PC-3 (cell line): ENCODE measurements at regions not wholly inside any gene's neighbourhood (a gene's known extent, or its start where the extent isn't known, plus 50 kb on each side); places are given as distances from the start of the nearest gene placed in this dataset.

ENCODE experiments used
- ATAC-seq: fragments of 200-7000 bp; cut with Tn5 transposase; 2 replicates; pipeline ENCODE4 v1.9.1; 2020; ENCODE audit warnings: mild to moderate bottlenecking, moderate library complexity
- BruUV-seq: library from RNA; stranded (reverse); fragments of 400-500 nt; replicated peaks from 2 replicates; lab custom pipeline; 2021; lab: Mats Ljungman, UMichigan
- CTCF ChIA-PET: fragments of 300-600 bp; sonication (Branson Sonifier 250); formaldehyde crosslinking; loops from one replicate; lab custom pipeline; 2022; ENCODE audit warnings: antibody characterized with exemption; lab: Charles Lee
- POLR2A ChIA-PET: fragments of 300-600 bp; sonication (Branson Sonifier 250); formaldehyde crosslinking; loops from one replicate; lab custom pipeline; 2022; ENCODE audit warnings: antibody characterized with exemption; ENCODE audit not compliant: unreplicated experiment; lab: Charles Lee
- DNase-seq: peaks from one replicate; pipeline ENCODE4 v3.0.0-alpha.2; 2015
- H2AFZ ChIP-seq: fragments of 300-600 bp; sonication (generic); 2 replicates; pipeline ENCODE4 v1.6.0; 2016; ENCODE audit warnings: antibody characterized with exemption, low read length
- H3F3A ChIP-seq: fragments of 300-600 bp; sonication (generic); one replicate; pipeline ENCODE4 v1.6.0; 2017; ENCODE audit warnings: antibody characterized with exemption, low read length, control low read depth, mild to moderate bottlenecking; ENCODE audit not compliant: unreplicated experiment
- H3K27ac ChIP-seq: fragments of 300-600 bp; sonication (generic); 2 replicates; pipeline ENCODE4 v1.5.1; 2016; ENCODE audit warnings: mild to moderate bottlenecking, low read length
- H3K27me3 ChIP-seq: fragments of 300-600 bp; sonication (generic); 2 replicates; pipeline ENCODE4 v1.6.1; 2016; ENCODE audit warnings: low read length, mixed read lengths
- H3K36me3 ChIP-seq: fragments of 300-600 bp; sonication (generic); 2 replicates; pipeline ENCODE4 v1.6.1; 2016; ENCODE audit warnings: low read depth, mixed run types, low read length, mixed read lengths
- H3K4me1 ChIP-seq: fragments of 300-600 bp; sonication (generic); 2 replicates; pipeline ENCODE4 v1.5.1; 2016; ENCODE audit warnings: low read length; ENCODE audit not compliant: insufficient read depth
- H3K4me2 ChIP-seq: fragments of 300-600 bp; sonication (generic); 2 replicates; pipeline ENCODE4 v1.6.0; 2016; ENCODE audit warnings: low read length
- H3K4me3 ChIP-seq: fragments of 300-600 bp; sonication (generic); 2 replicates; pipeline ENCODE4 v1.5.1; 2016; ENCODE audit warnings: mild to moderate bottlenecking, low read length, mixed read lengths
- H3K79me2 ChIP-seq: fragments of 300-600 bp; sonication (generic); 2 replicates; pipeline ENCODE4 v1.6.1; 2017; ENCODE audit warnings: low read length, mixed read lengths
- H3K9ac ChIP-seq: fragments of 300-600 bp; sonication (generic); 2 replicates; pipeline ENCODE4 v1.6.0; 2016; ENCODE audit warnings: mild to moderate bottlenecking, low read length
- H3K9me2 ChIP-seq: fragments of 300-600 bp; sonication (generic); replicated peaks from 2 replicates; pipeline ENCODE4 v1.6.1; 2016; ENCODE audit warnings: mixed run types, low read length, mixed read lengths
- H3K9me3 ChIP-seq: fragments of 300-600 bp; sonication (generic); 2 replicates; pipeline ENCODE4 v1.6.1; 2016; ENCODE audit warnings: low read length, mixed read lengths
- H4K20me1 ChIP-seq: fragments of 300-600 bp; sonication (generic); 2 replicates; pipeline ENCODE4 v1.6.1; 2016; ENCODE audit warnings: low read length, mixed read lengths
- EZH2 ChIP-seq: fragments of 300-600 bp; sonication (generic); IDR thresholded peaks from one replicate; pipeline ENCODE4 v1.6.1; 2017; ENCODE audit warnings: antibody characterized with exemption, mild to moderate bottlenecking, low read length; ENCODE audit not compliant: unreplicated experiment
- EZH2phosphoT487 ChIP-seq: fragments of 300-600 bp; sonication (generic); IDR thresholded peaks from 2 replicates; pipeline ENCODE4 v1.6.1; 2018; ENCODE audit warnings: mild to moderate bottlenecking, antibody characterized with exemption, low read length, borderline replicate concordance
- intact Hi-C: fragments of 100-400 bp; cut with micrococcal nuclease; formaldehyde crosslinking; loops from 2 replicates; pipeline ENCODE4 v1.9.0; 2023
- TF ChIP-seq, protein P1 (sequence below): fragments of 300-600 bp; sonication (generic); conservative IDR thresholded peaks from 2 replicates; pipeline ENCODE4 v1.5.1; 2017; ENCODE audit warnings: antibody characterized with exemption, low read depth, mild to moderate bottlenecking, low read length

- Histone ChIP-seq H3K36me3 (no peaks in the 10 kb centered on the region), H4K20me1 (no peaks in the 10 kb centered on the region), H2AFZ (no peak overlapping the region), H3K9me2 (no peaks in the 10 kb centered on the region), H3K79me2 (no peaks in the 10 kb centered on the region), H3F3A (no peaks in the 10 kb centered on the region), H3K27me3 (no peaks in the 10 kb centered on the region), H3K9ac (no peak overlapping the region), H3K9me3 (no peaks in the 10 kb centered on the region), H3K4me1 (no peaks in the 10 kb centered on the region), H3K4me2 (no peak overlapping the region), H3K4me3 (no peak overlapping the region), H3K27ac (no peak overlapping the region)
- BruUV-seq: no TSS peak
- intact Hi-C loops: no loop called here
- POLR2A ChIA-PET: no interaction called here
- DNase-seq (no peak), ATAC-seq (no peak)
- CTCF ChIA-PET: no interaction called here
- TF ChIP-seq EZH2phosphoT487: no peak
- TF ChIP-seq, protein P1, sequence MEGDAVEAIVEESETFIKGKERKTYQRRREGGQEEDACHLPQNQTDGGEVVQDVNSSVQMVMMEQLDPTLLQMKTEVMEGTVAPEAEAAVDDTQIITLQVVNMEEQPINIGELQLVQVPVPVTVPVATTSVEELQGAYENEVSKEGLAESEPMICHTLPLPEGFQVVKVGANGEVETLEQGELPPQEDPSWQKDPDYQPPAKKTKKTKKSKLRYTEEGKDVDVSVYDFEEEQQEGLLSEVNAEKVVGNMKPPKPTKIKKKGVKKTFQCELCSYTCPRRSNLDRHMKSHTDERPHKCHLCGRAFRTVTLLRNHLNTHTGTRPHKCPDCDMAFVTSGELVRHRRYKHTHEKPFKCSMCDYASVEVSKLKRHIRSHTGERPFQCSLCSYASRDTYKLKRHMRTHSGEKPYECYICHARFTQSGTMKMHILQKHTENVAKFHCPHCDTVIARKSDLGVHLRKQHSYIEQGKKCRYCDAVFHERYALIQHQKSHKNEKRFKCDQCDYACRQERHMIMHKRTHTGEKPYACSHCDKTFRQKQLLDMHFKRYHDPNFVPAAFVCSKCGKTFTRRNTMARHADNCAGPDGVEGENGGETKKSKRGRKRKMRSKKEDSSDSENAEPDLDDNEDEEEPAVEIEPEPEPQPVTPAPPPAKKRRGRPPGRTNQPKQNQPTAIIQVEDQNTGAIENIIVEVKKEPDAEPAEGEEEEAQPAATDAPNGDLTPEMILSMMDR: no peak
- TF ChIP-seq EZH2: no peak
These were observed 393.5 kb upstream of the GRIA3 start for GRCh38 chrX:122790376-122791095.

DNA sequence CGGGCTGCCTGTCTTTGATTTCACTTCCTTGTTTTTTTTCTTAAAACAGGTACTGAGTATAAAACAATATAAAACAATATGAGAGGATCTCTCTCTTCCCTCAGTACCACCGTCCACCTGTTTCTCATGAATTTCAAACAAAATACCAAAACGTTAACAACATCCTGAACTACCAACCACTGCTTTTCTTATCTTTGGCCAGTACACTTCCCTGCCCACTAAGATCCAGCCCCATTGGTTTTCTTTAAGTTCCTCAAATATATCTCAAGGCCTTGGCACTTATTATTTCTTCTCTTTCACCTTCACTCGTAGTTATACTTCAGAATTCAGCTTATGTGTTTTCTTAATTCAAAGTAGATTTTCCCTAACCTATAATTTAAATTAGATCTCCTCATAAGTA, 370.2 kb upstream of the GRIA3 start:
- no peak for TF ChIP-seq EZH2
- TF ChIP-seq, protein P1: no peak
- TF ChIP-seq EZH2phosphoT487: no peak
- no TSS peak for BruUV-seq
- H3K4me3 ChIP-seq: no peak overlapping the region

DNA sequence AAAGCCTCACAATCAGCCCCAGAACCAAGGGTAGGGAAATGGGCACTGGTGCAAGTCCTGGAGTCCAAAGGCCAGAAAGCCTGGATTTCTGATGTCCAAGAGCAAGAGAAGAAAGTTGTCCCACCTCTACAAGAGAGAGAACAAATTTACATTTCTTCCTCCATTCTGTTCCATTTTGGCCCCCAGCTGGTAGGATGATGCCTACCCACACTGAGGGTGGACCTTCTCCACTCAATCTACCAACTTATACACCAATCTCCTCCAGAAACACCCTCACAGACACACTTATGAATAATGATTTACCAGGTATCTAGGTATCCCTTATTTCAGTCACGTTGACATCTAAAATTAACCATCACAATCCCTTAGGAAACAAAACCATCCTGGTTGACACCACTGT, 367.8 kb upstream of the GRIA3 start:
- POLR2A ChIA-PET: no interaction called here
- H3K36me3 ChIP-seq: no peaks in the 10 kb centered on the region
- no peaks in the 10 kb centered on the region for H3K4me1 ChIP-seq
- no peak overlapping the region for H3K27ac ChIP-seq
- H3K9me2 ChIP-seq: no peaks in the 10 kb centered on the region
- BruUV-seq: no TSS peak
- H4K20me1 ChIP-seq: no peaks in the 10 kb centered on the region
- H3K4me3 ChIP-seq: no peak overlapping the region
- no peak overlapping the region for H2AFZ ChIP-seq
- CTCF ChIA-PET: no interaction called here
- H3K9ac ChIP-seq: no peak overlapping the region
- intact Hi-C loops: no loop called here
- no peak overlapping the region for H3K4me2 ChIP-seq
- no peak for DNase-seq
- H3K79me2 ChIP-seq: no peaks in the 10 kb centered on the region
- H3K27me3 ChIP-seq: no peaks in the 10 kb centered on the region
- no peaks in the 10 kb centered on the region for H3K9me3 ChIP-seq
- no peaks in the 10 kb centered on the region for H3F3A ChIP-seq
- TF ChIP-seq EZH2: no peak
- TF ChIP-seq, protein P1: no peak
- no peak for TF ChIP-seq EZH2phosphoT487
- ATAC-seq: no peak

More for the DNA sequence above, 370.2 kb upstream of the GRIA3 start:
- Histone ChIP-seq H3K27ac (no peak overlapping the region), H4K20me1 (no peaks in the 10 kb centered on the region), H3K27me3 (no peaks in the 10 kb centered on the region), H2AFZ (no peak overlapping the region), H3K4me2 (no peak overlapping the region), H3K9me3 (no peaks in the 10 kb centered on the region), H3K9ac (no peak overlapping the region), H3K4me1 (no peaks in the 10 kb centered on the region), H3K36me3 (no peaks in the 10 kb centered on the region), H3K9me2 (no peaks in the 10 kb centered on the region), H3K79me2 (no peaks in the 10 kb centered on the region), H3F3A (no peaks in the 10 kb centered on the region)
- intact Hi-C loops: no loop called here
- no peak for DNase-seq
- POLR2A ChIA-PET: no interaction called here
- CTCF ChIA-PET: no interaction called here
- no peak for ATAC-seq
